GM21528 (cell line): ENCODE measurements at regions not wholly inside any gene's neighbourhood (a gene's known extent, or its start where the extent isn't known, plus 50 kb on each side); places are given as distances from the start of the nearest gene placed in this dataset.
"Not testable (repeated sequence)": the region's sequence is repeated elsewhere in the genome, so short reads cannot be mapped to it uniquely, and the experiment has no call there.

Experiments
- ATAC-seq: cut with Tn5 transposase; IDR thresholded peaks from one replicate; pipeline ENCODE4 v1.9.1; 2021; ENCODE audit warnings: mild to moderate bottlenecking, moderate library complexity; ENCODE audit not compliant: unreplicated experiment, low FRiP score

DNA sequence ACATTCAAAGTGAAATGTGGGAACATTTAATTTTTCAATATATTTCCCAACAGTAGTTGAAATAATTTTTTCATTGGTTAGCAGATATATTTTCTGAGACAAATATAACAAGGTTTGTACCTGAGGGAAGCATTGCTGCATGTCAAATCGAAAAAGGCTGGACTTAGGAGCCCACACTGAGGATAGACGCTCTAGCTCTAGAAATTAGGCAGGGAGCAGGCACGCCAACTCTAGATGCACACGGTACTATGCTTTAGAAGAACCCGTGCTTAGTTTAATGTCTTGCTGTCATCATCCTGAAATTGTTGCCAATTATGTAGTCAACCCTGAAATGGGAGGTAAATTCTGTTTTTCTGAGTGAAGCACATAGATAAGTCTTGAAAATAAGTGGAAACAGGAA, 731.1 kb upstream of the ZNF804A start:
- no peak for ATAC-seq

DNA sequence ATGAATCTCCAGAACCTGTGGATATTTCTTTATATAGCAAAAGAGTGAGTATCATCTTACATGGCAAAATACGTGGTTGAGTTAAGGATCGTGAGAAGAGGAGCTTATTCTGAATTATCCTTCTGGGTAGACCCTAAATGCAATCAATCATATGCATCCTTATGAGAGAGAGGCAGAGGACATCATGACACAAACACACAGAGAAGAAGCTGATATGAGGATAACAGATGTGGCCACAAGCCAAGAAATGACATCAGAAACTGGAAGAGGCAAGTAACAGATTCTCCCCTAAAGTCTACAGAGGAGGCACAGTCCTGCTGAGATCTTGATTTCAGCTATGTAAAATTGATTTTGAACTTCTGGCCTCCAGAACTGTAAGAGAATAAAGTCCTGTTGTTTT, 730.2 kb upstream of the ZNF804A start:
- no peak for ATAC-seq

DNA sequence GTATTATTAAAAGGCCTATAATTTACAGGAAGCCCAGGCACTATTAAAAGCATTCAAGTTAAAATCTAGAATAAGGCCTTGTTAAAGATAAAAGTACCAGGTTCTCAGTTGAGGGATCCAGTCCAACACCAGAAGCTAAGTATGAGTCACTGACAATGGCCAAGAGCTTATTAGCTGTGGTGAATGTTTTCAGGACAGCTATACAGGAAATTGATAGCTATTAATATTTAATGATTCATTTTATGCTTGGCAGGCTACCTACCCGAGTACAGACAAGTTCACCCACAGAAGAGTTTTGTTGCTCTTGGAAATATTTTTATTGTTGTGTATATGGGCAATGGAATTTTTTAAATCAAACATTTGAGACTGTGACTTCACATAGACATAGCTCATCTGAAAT, 729.6 kb upstream of the ZNF804A start:
- ATAC-seq: no peak

DNA sequence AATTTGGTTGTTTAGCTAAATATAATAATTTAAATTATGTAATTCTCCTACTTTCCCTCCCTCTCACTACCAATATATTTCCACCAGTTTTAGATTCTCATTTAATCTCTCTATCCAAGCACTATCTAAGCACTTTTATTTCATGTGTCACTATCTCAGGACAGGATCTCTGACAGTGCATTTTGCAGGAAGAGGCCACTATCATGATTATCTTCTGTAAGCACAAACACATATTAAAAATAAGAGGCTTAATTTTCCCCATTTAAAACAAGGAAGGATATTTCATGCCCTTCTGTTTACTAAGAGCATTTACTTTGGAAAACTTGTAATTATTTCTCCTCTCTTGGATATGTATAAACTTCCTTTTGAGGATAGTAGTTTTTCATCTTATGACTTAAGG, 726.2 kb upstream of the ZNF804A start:
- ATAC-seq: no peak

DNA sequence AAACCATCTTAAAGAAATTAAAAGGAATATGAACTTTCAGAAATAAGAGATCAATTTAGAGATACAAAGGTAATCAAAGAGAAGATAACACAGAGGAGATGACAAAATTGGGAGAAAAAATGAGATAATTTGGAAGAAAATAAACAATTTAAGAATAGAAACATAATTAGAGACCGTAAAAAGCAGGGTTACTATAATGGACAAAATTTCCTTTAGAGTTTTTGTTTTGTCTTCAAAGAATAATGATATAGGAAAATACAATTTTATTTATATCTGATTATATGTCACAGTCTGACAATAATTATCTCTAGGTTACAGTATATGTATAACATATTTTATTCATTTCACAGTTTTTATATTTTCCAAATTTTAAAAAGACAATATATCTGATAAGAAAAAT, 716.4 kb upstream of the ZNF804A start:
- no peak for ATAC-seq

DNA sequence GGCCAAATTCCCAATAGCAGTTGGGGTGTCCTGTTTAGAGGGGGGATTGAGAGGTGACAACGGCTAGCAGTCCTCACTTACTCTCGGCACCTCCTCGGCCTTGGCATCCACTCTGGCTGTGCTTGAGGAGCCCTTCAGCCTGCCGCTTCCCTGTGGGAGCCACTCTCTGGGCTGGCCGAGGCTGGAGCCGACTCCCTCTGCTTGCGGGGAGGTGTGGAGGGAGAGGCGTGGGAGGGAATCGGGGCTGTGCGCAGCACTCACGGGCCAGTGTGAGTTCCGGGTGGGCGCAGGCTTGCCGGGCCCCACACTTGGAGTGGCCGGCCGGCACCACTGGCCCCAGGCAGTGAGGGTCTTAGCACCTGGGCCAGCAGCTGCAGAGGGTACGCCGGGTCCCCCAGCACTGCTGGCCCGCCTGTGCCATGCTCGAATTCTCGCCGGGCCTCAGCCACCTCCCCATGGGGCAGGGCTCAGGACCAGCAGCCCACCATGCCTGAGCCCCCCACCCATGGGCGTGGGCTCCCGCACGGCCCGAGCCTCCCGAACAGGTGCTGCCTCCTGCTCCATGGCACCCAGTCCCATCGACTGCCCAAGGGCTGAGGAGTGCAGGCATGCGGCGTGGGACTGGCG, 705.9 kb upstream of the ZNF804A start:
- ATAC-seq: no peak

DNA sequence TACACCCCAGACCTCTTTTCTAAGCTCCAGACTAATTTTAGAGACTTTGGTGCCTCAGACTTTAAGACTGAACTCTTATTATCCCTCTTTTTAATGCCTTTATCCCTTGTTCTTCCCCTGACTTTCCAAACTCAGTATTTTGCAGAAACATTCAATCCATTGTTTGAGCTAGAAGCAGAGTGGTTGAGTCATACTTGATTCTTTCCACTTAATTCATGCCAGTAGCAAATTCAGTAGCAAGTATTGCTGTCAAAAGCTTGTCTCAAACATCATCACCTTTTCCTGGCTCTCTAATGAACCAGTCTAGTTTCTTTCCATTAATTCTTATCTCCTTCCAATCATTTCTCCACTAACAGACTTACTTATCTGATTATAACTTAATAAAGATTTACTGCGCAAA, 699.7 kb upstream of the ZNF804A start:
- no peak for ATAC-seq

DNA sequence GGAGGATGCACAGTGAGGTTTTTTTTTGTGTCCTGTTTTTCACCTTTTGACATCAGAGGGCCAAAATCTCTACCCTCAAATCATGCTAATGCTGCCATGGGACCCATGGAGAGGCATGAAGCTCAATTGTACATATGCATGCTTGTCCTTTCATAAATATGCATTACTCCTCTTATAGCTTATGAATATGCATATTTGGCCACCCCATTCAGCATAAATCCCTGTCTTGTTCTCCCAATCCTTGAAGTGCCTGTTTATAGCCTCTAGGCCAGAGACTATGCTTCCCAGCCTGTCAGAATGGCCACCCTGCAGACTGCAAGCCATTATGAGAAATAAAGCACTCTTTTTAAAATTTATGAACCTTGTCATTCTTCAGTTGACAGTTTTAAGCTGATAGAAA, 696.4 kb upstream of the ZNF804A start:
- no peak for ATAC-seq

DNA sequence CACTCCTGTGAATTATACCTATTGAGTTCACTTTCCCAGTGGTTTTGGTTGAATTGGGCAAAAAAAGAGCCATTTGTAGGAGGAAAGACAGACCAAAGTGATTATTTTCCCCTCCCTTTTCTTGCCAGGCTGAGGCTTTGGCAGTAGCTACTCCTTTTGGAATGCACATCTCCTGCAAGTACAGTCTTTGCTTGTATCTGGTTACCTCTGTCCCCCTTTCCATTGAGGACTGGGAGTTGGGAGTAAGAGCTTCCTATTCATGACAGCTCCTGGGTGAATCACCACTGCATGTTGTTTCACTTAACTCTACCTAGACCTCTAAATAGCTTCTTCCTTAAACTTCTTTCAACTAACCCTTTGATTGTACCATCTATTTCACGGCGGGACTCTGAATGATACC, 695.3 kb upstream of the ZNF804A start:
- ATAC-seq: no peak

DNA sequence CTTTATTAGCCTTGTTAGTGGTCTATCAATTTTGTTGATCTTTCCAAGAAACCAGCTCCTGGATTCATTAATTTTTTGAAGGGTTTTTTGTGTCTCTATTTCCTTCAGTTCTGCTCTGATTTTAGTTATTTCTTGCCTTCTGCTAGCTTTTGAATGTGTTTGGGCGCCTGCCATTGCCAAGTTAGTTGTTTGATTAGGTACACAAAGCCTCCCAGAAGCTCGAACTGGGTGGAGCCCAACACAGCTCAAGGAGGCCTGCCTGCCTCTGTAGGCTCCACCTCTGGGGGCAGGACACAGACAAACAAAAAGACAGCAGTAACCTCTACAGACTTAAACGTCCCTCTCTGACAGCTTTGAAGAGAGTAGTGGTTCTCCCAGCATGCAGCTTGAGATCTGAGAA, 682.3 kb upstream of the ZNF804A start:
- not testable (repeated sequence) for ATAC-seq

DNA sequence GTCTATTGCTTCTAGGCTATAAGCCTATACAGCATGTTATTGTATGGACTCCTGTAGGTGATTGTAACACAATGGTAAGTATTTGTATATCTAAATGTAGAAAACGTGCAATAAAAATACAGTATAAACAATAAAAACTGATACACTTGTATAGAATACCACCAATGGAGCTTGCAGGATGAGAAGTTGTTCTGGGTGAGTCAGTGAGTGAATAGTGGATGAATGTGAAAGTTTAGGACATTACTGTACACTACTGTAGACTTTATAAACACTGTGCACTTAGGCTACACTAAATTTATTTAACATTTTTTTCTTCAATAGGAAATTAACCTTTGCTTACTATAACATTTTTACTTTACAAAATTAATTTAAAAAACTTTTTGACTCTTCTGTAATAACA, 679.2 kb upstream of the ZNF804A start:
- no peak for ATAC-seq

DNA sequence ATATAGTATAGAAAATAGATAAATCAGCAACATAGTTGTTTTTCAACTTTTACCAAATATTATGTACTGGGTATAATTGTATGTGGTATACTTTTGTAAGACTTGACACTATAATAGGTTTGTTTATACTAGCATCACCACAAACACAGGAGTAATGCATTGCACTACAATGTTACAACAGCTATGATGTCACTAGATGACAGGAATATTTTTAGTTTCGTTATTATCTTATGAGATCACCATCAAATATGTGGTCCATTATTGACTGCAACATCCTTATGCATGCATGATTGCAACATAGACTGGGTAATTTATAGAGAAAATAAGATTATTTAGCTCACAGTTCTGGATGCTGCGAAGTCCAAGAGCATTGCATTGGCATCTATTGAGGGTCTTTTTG, 678.4 kb upstream of the ZNF804A start:
- ATAC-seq: no peak

DNA sequence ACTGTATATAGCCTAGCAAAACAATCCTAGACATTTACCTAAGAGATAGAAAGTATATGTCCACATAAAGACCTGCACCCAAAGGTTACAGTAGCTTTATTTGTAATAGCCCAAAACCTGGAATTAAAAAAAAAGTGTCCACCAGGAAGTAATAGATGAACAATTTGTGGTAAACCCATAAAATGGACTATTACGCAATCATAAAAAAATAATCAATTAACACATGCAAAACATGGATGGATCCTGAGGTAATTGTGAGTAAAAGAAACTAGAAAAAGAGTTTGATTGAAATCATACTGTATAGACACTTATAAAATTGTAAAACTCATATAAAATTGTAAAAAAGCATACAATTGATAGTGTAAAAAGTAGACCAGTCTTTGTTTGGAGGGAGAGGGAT, 673.0 kb upstream of the ZNF804A start:
- no peak for ATAC-seq

DNA sequence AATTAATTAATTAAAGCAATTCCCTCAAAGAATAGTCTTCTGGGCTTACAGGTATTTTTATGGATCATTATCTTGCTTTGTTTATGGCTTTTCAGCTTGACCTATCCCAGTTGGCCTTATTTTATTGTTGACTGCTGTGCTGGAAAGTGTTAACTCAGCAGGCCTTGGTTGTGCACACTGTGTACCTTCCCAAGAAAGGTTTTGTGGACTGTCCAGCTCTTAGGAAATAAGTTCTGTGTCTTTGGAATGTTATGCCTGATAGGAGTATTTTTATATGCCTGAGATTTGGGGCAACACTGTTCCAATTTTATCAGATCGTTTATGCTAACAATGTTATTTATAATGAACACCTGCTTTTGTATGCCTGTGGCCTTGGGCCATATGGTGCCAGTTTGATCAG, 671.9 kb upstream of the ZNF804A start:
- ATAC-seq: no peak

DNA sequence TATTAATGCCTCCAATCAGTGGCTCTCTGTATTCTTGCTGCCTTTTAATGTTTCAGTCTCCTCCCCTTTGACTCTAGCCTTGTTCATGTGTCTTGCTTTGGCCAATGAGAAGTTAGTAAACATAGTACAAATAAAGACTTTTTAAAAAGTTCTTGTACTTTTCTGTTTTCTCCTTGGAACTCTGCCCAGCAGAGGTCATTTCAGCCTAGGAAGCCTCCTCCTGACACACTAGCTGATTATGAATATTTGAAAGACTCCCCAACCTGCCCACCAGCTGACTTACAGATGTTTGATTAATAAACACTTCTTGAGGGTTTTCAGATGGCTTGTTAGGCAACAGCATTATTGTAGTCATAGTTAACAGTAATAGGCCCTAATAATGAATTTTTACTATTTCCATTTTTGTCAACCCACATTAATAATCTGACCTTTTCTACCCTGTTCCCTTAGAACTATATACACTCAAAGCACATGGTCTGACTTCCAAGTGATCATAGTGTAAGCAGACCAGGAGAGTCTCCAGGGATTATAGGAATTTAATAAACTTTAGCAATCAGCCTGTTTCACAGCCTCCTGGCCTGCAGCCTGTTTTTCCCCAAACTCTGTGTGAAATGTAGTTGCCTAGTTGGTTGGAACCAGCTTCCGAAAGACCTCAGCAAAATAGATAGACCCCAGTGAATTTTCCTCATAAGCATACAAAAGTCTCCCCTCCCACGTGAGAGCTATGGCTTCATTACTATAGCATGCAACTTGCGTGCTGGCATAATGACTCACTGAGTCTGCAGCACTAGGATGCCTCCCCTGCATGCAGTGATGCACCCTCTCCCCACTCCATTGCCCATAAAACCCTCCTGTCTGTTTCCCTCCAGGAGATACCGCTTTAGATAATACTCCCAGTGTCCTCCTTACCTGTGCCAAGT, 670.7 kb upstream of the ZNF804A start:
- ATAC-seq: no peak

DNA sequence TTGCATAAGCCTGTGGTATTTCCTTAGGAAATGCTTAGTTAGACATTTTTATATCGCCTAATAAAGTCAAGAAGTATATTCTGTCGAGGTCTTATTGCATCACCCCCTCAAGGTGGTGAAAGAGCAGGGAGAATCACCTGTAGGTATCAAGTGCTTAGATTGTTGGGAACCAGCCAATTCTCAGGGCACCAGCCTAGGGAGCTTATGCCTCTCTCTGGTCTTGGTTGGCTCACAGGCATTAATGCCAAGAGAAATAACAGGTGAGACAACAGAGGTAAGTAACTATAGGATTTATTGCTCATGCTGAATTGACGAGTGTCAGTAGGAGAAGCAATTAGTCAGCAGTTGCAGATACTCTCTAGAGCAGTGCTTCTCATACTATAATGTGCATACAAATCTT, 663.3 kb upstream of the ZNF804A start:
- ATAC-seq: no peak

DNA sequence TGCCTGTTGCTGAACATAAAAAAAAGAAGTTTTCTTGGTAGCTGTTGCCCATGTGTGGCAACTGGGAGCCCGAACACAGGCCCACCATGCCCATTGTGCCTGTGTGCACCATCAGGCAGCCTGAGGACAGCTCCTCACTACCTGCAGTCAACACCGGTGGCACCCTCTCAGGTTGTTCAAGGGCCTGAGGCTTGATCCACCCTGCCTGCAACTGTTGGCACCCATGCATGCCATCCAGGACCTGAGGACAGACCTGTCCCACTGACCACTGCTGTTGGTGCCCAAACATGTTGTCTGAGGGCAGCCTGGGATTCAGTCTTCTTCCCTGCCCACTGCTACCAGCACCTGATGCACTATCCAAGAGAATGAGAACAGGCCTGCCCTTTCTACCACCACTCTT, 661.1 kb upstream of the ZNF804A start:
- no peak for ATAC-seq

DNA sequence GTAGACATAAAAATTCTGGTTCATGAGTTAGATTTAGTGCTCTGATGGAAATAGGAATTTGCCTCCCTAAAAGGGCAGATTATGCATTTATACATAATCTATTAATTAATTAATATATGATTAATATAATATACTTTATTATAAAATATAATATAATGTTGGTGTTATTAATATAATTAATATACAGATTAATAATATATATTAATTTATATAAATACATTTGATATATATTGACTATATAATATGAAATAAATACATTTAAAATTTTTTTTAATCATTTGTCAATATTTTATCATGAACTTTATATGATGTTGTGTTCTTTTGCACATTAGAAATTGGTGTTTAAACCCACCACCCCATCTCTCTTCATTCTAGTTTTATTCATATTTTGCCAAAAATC, 652.1 kb upstream of the ZNF804A start:
- ATAC-seq: no peak

DNA sequence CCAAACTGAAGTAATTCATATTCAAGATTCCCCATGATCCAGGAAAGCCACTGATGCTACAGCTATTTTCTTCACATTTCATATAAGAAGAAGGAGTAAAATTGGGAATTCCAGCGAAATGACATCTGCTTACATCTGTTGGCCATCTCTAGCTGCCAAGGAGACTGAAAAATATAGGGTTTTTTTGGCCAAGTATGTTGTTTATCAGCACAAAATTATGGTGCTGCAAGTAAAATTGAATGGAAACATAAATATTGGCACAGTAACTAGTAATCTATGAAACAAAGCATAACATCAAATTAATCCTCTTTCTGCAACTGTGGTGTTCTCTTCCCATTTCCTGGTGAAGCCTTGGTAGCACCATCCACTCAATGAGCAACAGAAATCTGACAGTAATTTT, 649.5 kb upstream of the ZNF804A start:
- no peak for ATAC-seq

DNA sequence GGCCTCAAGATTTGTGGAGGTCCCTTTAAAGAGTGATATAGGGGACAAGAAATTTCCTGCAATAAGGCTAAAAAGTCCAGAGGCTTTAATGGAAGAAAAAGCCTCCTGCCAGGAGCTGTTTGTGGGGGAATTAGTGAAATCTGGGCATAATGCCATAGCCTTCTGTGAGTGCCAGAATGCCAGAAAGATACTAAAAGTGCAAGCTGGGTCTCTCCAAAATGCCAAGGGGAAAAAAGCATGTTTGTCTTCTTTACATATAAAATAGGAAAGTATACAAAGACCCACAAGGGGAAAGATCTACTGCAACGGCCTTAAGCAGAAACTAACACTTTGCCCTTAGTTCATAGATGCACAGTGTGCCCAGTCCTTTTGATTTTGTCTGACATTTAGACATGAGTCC, 647.7 kb upstream of the ZNF804A start:
- ATAC-seq: no peak

DNA sequence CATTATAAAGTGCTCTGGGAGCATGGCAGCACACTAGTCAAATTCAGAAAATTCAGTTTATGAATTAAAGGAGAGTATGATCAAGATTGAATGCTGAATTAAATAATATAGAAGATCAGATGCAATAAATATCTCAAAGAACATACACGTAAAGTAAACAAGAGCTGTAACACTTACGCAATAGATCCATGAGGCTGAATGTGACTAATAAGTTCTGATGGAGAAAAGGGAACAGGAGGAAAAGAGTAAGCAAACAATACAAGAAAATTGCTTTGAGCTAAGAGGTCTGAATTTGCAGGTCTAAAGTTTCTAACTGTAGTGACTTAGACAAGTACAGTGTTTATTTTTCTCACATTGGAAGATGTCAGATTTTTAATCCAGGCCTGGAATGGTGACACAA, 646.7 kb upstream of the ZNF804A start:
- no peak for ATAC-seq

DNA sequence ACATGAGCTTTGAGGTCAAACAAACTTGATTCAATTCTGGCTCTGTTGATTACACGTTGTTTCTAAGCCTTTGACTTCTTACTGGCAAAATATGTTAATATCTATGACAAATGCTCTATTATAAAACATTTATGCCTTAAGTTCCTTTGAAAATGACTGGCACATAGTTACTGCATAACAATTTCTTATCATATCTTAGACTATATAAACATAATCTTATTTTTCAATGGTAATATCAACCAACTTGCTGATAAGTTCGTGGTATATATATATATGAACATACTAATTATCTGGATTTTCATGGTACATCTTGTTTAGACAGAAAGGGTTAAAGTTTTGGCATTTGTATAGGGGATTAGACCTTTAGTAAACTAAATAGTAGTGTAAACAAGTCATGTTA, 645.6 kb upstream of the ZNF804A start:
- ATAC-seq: no peak
